ENCODE measurements at regions not wholly inside any gene's neighbourhood (a gene's known extent, or its start where the extent isn't known, plus 50 kb on each side); places are given as distances from the start of the nearest gene placed in this dataset.

- TF ChIP-seq, protein P1, sequence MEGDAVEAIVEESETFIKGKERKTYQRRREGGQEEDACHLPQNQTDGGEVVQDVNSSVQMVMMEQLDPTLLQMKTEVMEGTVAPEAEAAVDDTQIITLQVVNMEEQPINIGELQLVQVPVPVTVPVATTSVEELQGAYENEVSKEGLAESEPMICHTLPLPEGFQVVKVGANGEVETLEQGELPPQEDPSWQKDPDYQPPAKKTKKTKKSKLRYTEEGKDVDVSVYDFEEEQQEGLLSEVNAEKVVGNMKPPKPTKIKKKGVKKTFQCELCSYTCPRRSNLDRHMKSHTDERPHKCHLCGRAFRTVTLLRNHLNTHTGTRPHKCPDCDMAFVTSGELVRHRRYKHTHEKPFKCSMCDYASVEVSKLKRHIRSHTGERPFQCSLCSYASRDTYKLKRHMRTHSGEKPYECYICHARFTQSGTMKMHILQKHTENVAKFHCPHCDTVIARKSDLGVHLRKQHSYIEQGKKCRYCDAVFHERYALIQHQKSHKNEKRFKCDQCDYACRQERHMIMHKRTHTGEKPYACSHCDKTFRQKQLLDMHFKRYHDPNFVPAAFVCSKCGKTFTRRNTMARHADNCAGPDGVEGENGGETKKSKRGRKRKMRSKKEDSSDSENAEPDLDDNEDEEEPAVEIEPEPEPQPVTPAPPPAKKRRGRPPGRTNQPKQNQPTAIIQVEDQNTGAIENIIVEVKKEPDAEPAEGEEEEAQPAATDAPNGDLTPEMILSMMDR (IDR thresholded peaks at IDR 0.05; ENCODE audit: low read depth, low read length, missing input control): no peak
- TF ChIP-seq NR2F2 (IDR thresholded peaks at IDR 0.05) (no peak), YY1 (IDR thresholded peaks at IDR 0.05) (no peak), RAD21 (IDR thresholded peaks at IDR 0.05) (no peak)
These were observed 65.0 kb upstream of the L3MBTL4 start for GRCh38 chr18:6479699-6480098.
